ENCODE measurements at regions not wholly inside any gene's neighbourhood (a gene's known extent, or its start where the extent isn't known, plus 50 kb on each side); places are given as distances from the start of the nearest gene placed in this dataset.

GRCh38 chr4:64016893-64017292 is 392.4 kb downstream of the TECRL start:
- Mint-ChIP-seq H3K9me3 (peaks cover 9% of the 10 kb centered on the region), H3K4me3 (no peak overlapping the region), H3K4me1 (no peaks in the 10 kb centered on the region), H3K27me3 (ENCODE audit: low read depth) (no peaks in the 10 kb centered on the region), H3K27ac (ENCODE audit: unreplicated experiment) (no peak overlapping the region), H3K36me3 (ENCODE audit: low read depth) (no peaks in the 10 kb centered on the region)
- no peak for DNase-seq (ENCODE audit: low read depth, low spot score)
- TF ChIP-seq CTCF (conservative IDR thresholded peaks at IDR 0.05) = no peak

DNA sequence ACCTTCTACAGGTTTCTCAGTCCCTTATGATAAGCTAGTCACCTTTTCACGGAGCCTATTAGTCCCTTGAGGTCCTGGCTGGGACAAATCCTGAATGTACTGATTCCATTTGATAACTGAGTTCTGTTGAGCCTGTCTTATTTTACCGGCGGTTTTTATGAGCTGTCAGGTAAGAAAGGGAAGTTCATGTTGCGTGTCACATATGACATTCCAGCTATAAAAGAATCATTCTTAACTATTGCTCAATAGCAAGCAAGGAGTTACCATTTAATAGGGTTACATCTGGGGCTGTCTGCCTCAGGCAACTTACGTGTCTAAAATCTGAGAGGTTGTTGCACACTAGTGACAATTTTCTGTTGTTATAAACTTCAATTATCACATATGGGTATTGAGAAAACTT is 394.6 kb downstream of the TECRL start:
- Mint-ChIP-seq H3K9me3 (peaks cover 5% of the 10 kb centered on the region), H3K4me3 (no peak overlapping the region), H3K27me3 (ENCODE audit: low read depth) (no peaks in the 10 kb centered on the region), H3K4me1 (no peaks in the 10 kb centered on the region), H3K27ac (ENCODE audit: unreplicated experiment) (no peak overlapping the region), H3K36me3 (ENCODE audit: low read depth) (no peaks in the 10 kb centered on the region)
- no peak for DNase-seq (ENCODE audit: low read depth, low spot score)
- TF ChIP-seq CTCF (conservative IDR thresholded peaks at IDR 0.05) = no peak

DNA sequence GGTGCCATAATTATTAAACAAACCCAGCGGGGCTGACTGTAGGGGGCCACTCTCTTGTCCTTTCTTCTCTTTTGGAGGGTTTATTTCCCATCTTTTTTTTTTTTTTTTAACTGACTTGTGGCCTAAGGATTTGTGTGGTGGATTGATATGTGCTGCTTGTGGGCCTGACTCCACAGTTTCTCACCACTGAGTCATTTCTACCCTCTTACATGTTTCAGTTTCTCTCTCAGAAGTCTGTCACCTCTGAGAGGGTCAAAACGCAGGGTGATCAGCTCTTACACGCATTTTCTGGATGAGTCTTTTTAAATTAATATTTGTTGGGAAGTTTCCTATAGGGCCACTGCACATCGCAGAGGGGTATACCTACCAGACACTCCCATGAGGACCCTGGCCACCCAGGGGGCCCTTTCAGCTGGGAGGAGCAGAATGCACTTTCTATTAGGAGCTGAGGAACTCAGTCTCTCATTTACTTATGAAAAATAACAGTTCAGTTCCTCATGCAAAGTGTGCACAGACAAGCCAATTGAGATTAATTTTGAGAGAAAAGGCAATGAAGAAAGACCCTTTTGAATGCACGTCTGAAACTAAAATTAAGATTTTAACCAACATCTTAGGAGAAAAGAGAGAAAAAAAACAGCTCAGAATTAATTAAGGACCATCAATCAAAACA is 407.9 kb downstream of the TECRL start:
- no peak for DNase-seq (ENCODE audit: low read depth, low spot score)
- H3K27me3 Mint-ChIP-seq (ENCODE audit: low read depth) = no peaks in the 10 kb centered on the region
- H3K4me3 Mint-ChIP-seq = no peak overlapping the region
- TF ChIP-seq CTCF (conservative IDR thresholded peaks at IDR 0.05) = no peak
- H3K36me3 Mint-ChIP-seq (ENCODE audit: low read depth) = no peaks in the 10 kb centered on the region
- peaks cover 6% of the 10 kb centered on the region for H3K9me3 Mint-ChIP-seq
- H3K27ac Mint-ChIP-seq (ENCODE audit: unreplicated experiment) = no peak overlapping the region
- H3K4me1 Mint-ChIP-seq = no peaks in the 10 kb centered on the region

DNA sequence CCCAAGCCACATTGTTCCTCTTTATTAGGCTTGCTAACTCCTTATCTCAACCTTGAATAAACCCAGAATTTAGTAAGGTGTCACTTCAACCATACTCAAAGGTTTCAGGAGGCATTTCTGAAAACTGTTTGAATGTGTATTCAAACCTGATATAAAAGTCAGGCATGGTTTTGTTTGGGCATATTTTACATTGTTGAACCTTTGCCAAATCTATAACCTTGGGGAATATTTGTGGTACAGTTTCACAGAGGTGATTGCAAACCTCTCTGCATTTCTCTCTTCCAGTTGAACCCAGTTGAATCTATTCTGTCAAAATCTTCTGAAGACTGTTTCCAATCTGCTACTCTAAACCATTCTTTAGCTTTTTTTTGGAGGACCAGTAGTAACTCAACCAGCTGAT is 409.0 kb downstream of the TECRL start:
- DNase-seq (ENCODE audit: low read depth, low spot score) = no peak
- no peak for TF ChIP-seq CTCF (conservative IDR thresholded peaks at IDR 0.05)
- no peak overlapping the region for H3K27ac Mint-ChIP-seq (ENCODE audit: unreplicated experiment)

GRCh38 chr4:63986253-63986652 is 423.0 kb downstream of the TECRL start:
- DNase-seq (ENCODE audit: low read depth, low spot score) = no peak
- no peak for TF ChIP-seq CTCF (conservative IDR thresholded peaks at IDR 0.05)
- Mint-ChIP-seq H3K27me3 (ENCODE audit: low read depth) (no peaks in the 10 kb centered on the region), H3K4me3 (no peak overlapping the region), H3K36me3 (ENCODE audit: low read depth) (peaks cover 3% of the 10 kb centered on the region), H3K27ac (ENCODE audit: unreplicated experiment) (no peak overlapping the region), H3K4me1 (no peaks in the 10 kb centered on the region), H3K9me3 (peaks cover 18% of the 10 kb centered on the region)

More for the DNA sequence above, 409.0 kb downstream of the TECRL start:
- H3K4me1 Mint-ChIP-seq = no peaks in the 10 kb centered on the region
- no peaks in the 10 kb centered on the region for H3K27me3 Mint-ChIP-seq (ENCODE audit: low read depth)
- peaks cover 6% of the 10 kb centered on the region for H3K9me3 Mint-ChIP-seq
- H3K36me3 Mint-ChIP-seq (ENCODE audit: low read depth) = no peaks in the 10 kb centered on the region
- no peak overlapping the region for H3K4me3 Mint-ChIP-seq

Data from neural crest cell (in vitro differentiated cells).